ENCODE measurements at regions not wholly inside any gene's neighbourhood (a gene's known extent, or its start where the extent isn't known, plus 50 kb on each side); places are given as distances from the start of the nearest gene placed in this dataset.

- TF ChIP-seq CTCF (IDR thresholded peaks at IDR 0.05; ENCODE audit: borderline replicate concordance, control extremely low read depth, extremely low read depth, insufficient read depth, missing control alignments), result no peak
- DNase-seq (ENCODE audit: low spot score), result no peak
- in situ Hi-C loops (cut with MboI; ENCODE audit: low sequenced_read_pairs, unreplicated experiment), result no loop called here
Observed at GRCh38 chr15:97867870-97868269, 92.6 kb upstream of the ARRDC4 start.

GRCh38 chr15:97868981-97869380 lies 91.5 kb upstream of the ARRDC4 start:
- no peak for DNase-seq (ENCODE audit: low spot score)
- no peak for TF ChIP-seq CTCF (IDR thresholded peaks at IDR 0.05; ENCODE audit: borderline replicate concordance, control extremely low read depth, extremely low read depth, insufficient read depth, missing control alignments)
- in situ Hi-C loops (cut with MboI; ENCODE audit: low sequenced_read_pairs, unreplicated experiment), result no loop called here

GRCh38 chr15:97870771-97871170 lies 89.7 kb upstream of the ARRDC4 start:
- no peak for TF ChIP-seq CTCF (IDR thresholded peaks at IDR 0.05; ENCODE audit: borderline replicate concordance, control extremely low read depth, extremely low read depth, insufficient read depth, missing control alignments)
- no peak for DNase-seq (ENCODE audit: low spot score)
- in situ Hi-C loops (cut with MboI; ENCODE audit: low sequenced_read_pairs, unreplicated experiment), result no loop called here

- TF ChIP-seq CTCF (IDR thresholded peaks at IDR 0.05; ENCODE audit: borderline replicate concordance, control extremely low read depth, extremely low read depth, insufficient read depth, missing control alignments), result no peak
- DNase-seq (ENCODE audit: low spot score), result no peak
- in situ Hi-C loops (cut with MboI; ENCODE audit: low sequenced_read_pairs, unreplicated experiment), result no loop called here
Observed at GRCh38 chr15:97874139-97874538, 86.4 kb upstream of the ARRDC4 start.

GRCh38 chr15:97875025-97875512 lies 85.4 kb upstream of the ARRDC4 start:
- no peak for DNase-seq (ENCODE audit: low spot score)
- no peak for TF ChIP-seq CTCF (IDR thresholded peaks at IDR 0.05; ENCODE audit: borderline replicate concordance, control extremely low read depth, extremely low read depth, insufficient read depth, missing control alignments)
- in situ Hi-C loops (cut with MboI; ENCODE audit: low sequenced_read_pairs, unreplicated experiment), result no loop called here

- in situ Hi-C loops (cut with MboI; ENCODE audit: low sequenced_read_pairs, unreplicated experiment), result no loop called here
- no peak for TF ChIP-seq CTCF (IDR thresholded peaks at IDR 0.05; ENCODE audit: borderline replicate concordance, control extremely low read depth, extremely low read depth, insufficient read depth, missing control alignments)
- no peak for DNase-seq (ENCODE audit: low spot score)
Observed at GRCh38 chr15:97875513-97876280, 84.8 kb upstream of the ARRDC4 start.

All from GM13976 (cell line).